ENCODE measurements at regions not wholly inside any gene's neighbourhood (a gene's known extent, or its start where the extent isn't known, plus 50 kb on each side); places are given as distances from the start of the nearest gene placed in this dataset.
"Not testable (repeated sequence)": the region's sequence is repeated elsewhere in the genome, so short reads cannot be mapped to it uniquely, and the experiment has no call there.

DNA sequence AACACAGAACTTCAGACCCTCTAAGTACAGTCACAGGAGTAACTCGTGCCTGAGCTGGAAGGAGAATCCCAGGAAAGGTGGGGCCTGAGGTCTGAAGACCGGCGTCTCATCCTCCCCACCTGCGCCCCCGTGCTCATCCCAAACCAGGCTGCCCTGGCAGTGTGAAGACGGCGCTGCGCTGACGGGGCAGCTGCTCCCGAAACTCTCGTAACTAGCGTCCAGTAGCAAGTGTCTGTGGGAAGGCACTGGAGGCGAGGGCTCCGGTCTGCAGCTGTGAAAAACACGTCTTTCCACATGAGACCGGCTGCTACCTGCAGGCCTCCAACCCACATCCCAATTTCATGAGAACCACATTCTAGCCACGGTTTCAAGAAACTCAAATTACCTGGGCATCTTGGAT lies 136.6 kb upstream of the RNF32 start:
- TF ChIP-seq, protein P1, sequence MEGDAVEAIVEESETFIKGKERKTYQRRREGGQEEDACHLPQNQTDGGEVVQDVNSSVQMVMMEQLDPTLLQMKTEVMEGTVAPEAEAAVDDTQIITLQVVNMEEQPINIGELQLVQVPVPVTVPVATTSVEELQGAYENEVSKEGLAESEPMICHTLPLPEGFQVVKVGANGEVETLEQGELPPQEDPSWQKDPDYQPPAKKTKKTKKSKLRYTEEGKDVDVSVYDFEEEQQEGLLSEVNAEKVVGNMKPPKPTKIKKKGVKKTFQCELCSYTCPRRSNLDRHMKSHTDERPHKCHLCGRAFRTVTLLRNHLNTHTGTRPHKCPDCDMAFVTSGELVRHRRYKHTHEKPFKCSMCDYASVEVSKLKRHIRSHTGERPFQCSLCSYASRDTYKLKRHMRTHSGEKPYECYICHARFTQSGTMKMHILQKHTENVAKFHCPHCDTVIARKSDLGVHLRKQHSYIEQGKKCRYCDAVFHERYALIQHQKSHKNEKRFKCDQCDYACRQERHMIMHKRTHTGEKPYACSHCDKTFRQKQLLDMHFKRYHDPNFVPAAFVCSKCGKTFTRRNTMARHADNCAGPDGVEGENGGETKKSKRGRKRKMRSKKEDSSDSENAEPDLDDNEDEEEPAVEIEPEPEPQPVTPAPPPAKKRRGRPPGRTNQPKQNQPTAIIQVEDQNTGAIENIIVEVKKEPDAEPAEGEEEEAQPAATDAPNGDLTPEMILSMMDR (IDR thresholded peaks at IDR 0.05; ENCODE audit: extremely low read depth, missing control alignments), result no peak
- no peak for DNase-seq (ENCODE audit: low spot score)

DNA sequence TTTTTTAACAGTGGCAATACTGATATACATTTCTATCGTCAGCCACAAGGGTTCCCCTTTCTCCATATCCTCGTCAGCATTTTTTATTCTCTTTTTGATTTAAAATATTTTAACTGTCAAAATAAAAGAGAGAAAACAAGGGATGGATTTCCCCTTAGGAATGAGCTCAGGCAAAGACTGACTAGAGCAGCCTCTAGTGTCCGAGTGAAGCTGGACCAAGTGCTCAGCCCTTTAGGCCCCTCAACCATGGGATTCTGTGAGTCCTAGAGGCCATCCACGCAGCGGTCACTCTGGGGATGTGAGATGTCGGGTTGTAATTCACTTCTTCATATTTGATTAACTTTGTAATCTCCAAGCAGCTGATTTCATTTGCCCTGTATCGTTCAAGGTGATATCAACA lies 137.4 kb upstream of the RNF32 start:
- no peak for DNase-seq (ENCODE audit: low spot score)
- TF ChIP-seq, protein P1 (IDR thresholded peaks at IDR 0.05; ENCODE audit: extremely low read depth, missing control alignments), result no peak

DNA sequence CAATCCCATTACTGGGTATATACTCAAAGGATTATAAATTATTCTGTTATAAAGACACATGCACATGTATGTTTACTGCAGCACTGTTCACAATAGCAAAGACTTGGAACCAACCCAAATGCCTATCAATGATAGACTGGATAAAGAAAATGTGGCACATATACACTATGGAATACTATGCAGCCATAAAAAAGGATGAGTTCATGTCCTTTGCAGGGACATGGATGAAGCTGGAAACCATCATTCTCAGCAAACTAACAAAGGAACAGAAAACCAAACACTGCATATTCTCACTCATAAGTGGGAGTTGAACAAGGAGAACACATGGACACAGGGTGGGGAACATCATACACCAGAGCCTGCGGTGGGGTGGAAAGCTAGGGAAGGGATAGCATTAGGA lies 138.8 kb upstream of the RNF32 start:
- not testable (repeated sequence) for DNase-seq (ENCODE audit: low spot score)

DNA sequence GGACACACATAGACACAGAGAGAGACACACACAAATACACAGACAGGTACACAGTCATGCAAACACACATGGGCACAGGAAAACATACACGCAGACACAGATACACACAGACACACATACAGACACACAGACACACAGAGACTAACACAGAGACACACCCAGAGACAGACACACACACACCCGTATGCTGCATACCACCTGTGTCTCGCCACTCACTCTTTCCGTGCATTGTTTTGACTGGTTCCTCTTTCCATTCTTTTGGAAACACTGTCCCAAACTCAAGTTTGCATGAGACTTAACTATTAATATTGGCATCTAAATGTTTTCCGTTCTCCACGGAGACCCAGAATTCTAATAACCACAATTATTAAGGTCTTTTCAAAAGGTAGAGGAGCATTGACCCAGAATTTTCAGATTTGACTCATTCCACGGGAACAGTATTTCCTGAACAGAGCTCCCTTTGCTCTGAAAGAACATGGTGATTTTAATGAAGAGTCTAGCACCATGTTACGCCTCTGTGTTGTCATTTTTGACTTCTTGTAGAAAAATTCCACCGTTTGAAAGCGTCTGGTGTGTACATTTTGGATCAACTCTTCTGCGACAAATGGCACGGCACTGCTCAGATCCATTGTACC lies 141.2 kb upstream of the RNF32 start:
- TF ChIP-seq, protein P1 (IDR thresholded peaks at IDR 0.05; ENCODE audit: extremely low read depth, missing control alignments), result no peak
- no peak for DNase-seq (ENCODE audit: low spot score)

- TF ChIP-seq, protein P1 (IDR thresholded peaks at IDR 0.05; ENCODE audit: extremely low read depth, missing control alignments), result no peak
- DNase-seq (ENCODE audit: low spot score), result no peak
Observed at GRCh38 chr7:156497776-156498509, 142.6 kb upstream of the RNF32 start.

DNA sequence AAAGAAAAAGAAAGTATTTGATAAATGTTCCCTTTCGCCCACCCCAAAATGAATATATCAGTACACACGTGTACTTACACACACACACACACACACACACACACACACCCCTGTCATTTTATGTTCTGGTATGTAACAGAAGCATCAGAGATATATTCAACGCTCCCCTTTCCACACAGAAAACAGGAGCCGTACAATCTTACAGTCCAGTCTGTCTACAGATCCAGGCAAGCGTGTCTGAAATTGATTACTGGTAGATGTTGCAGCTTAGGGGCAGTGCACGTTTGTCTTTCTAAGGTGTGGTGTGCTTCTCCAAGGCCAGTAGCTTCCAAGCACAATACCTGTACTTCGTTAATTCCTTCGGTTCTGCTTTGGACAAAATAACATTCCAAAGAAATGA lies 143.7 kb upstream of the RNF32 start:
- DNase-seq (ENCODE audit: low spot score), result no peak
- TF ChIP-seq, protein P1 (IDR thresholded peaks at IDR 0.05; ENCODE audit: extremely low read depth, missing control alignments), result no peak

DNA sequence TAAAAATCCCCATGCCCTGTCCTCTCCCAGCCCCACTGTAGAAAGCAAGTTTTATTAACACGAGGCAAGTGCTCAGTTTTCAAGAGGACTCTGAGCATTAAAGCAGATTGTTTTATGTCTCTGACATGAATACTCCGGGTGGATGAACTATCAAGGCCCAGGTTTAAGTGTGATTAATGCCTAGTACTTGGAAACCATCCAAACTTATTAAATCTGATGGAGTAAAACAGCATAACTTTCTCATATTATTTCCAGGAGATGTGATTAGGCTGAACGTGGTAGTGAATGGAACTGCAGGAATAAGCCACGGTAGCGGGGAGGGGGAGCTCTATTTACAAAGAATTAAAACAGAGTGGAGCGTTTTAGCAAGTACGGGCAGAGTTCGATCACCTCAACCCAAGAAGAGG lies 144.2 kb upstream of the RNF32 start:
- TF ChIP-seq, protein P1 (IDR thresholded peaks at IDR 0.05; ENCODE audit: extremely low read depth, missing control alignments), result no peak
- no peak for DNase-seq (ENCODE audit: low spot score)

- TF ChIP-seq, protein P1 (IDR thresholded peaks at IDR 0.05; ENCODE audit: extremely low read depth, missing control alignments), result no peak
- DNase-seq (ENCODE audit: low spot score), result no peak
Observed at GRCh38 chr7:156494960-156495359, 145.6 kb upstream of the RNF32 start.
